ENCODE measurements at regions not wholly inside any gene's neighbourhood (a gene's known extent, or its start where the extent isn't known, plus 50 kb on each side); places are given as distances from the start of the nearest gene placed in this dataset.

DNA sequence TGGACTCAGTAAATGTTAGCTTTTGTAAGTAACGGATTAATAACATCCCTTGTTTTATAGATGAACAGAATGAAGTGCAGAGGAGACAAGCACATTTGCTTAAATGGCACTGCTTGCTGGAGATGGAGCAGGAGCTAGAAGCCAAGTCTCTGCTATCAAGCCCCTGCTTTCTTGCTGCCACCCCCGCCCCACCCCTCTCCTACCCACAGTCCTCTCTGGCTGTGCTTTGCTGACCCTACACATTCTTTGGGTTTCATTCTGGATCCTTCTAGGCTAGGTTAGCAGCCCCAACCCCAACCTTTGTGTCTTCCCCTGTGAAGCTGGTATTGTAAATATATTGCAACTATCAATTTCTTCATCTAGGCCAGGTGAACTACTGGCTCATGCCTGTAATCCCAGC lies 77.5 kb upstream of the CAPZB start:
- H3K36me3 ChIP-seq: no peaks in the 10 kb centered on the region
- intact Hi-C loops (cut with DNase I): no loop called here
- H3K27ac ChIP-seq: no peak overlapping the region
- H3K4me1 ChIP-seq: no peaks in the 10 kb centered on the region
- H3K9me3 ChIP-seq: no peaks in the 10 kb centered on the region
- H3K9ac ChIP-seq (ENCODE audit: low read depth in 2 of 2, low read length in 2 of 2): peak overlapping the region in 1 of 2 donors; percentile 34
- no peak overlapping the region for H3K4me3 ChIP-seq
- TF ChIP-seq, protein P1, sequence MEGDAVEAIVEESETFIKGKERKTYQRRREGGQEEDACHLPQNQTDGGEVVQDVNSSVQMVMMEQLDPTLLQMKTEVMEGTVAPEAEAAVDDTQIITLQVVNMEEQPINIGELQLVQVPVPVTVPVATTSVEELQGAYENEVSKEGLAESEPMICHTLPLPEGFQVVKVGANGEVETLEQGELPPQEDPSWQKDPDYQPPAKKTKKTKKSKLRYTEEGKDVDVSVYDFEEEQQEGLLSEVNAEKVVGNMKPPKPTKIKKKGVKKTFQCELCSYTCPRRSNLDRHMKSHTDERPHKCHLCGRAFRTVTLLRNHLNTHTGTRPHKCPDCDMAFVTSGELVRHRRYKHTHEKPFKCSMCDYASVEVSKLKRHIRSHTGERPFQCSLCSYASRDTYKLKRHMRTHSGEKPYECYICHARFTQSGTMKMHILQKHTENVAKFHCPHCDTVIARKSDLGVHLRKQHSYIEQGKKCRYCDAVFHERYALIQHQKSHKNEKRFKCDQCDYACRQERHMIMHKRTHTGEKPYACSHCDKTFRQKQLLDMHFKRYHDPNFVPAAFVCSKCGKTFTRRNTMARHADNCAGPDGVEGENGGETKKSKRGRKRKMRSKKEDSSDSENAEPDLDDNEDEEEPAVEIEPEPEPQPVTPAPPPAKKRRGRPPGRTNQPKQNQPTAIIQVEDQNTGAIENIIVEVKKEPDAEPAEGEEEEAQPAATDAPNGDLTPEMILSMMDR (IDR thresholded peaks at IDR 0.05): no peak
- DNase-seq: no peak
- no peaks in the 10 kb centered on the region for H3K27me3 ChIP-seq

DNA sequence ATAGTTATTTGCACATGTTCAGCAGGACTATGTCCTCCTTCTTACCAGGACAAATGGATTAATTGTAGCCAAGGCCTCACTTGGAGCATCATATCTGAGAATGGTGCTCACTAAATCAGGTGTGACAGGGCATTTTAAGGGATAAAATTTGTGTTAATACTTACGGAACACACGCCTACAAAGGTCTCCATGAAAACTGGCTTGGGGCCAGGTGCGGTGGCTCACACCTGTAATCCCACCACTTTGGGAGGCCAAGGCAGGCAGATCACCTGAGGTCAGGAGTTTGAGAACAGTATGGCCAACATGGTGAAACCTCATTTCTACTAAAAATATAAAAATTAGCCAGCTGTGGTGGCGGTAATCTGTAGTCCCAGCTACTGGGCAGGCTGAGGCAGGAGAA lies 75.1 kb upstream of the CAPZB start:
- no peak overlapping the region for H3K9ac ChIP-seq (ENCODE audit: low read depth in 2 of 2, low read length in 2 of 2)
- no peak overlapping the region for H3K4me3 ChIP-seq
- H3K27ac ChIP-seq: no peak overlapping the region
- no peaks in the 10 kb centered on the region for H3K36me3 ChIP-seq
- no peaks in the 10 kb centered on the region for H3K4me1 ChIP-seq
- TF ChIP-seq, protein P1 (IDR thresholded peaks at IDR 0.05): no peak
- H3K27me3 ChIP-seq: no peaks in the 10 kb centered on the region
- intact Hi-C loops (cut with DNase I): no loop called here
- H3K9me3 ChIP-seq: no peaks in the 10 kb centered on the region
- no peak for DNase-seq

DNA sequence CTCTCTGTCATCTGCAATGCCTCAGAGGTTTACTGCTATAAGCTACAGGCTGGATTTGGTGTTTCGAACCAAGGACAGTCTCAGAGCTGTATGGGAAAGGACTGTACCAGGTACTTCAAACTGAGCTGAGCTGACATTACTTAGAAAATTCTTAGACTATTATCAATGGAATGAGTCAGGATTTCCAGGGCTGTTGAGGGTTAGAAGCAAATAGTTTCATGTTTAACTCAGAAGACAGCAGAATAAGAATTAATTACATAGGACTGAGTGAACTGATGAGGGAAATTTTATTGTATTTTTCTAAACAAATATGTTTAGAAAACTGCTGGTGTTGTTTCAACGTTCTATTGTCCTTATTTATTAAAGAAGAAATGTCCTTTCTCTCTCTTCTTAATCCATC lies 74.3 kb upstream of the CAPZB start:
- TF ChIP-seq, protein P1 (IDR thresholded peaks at IDR 0.05): no peak
- DNase-seq: no peak
- H3K27ac ChIP-seq: no peak overlapping the region
- no peak overlapping the region for H3K9ac ChIP-seq (ENCODE audit: low read depth in 2 of 2, low read length in 2 of 2)
- no peaks in the 10 kb centered on the region for H3K27me3 ChIP-seq
- H3K4me1 ChIP-seq: no peaks in the 10 kb centered on the region
- no peaks in the 10 kb centered on the region for H3K9me3 ChIP-seq
- H3K36me3 ChIP-seq: no peaks in the 10 kb centered on the region
- intact Hi-C loops (cut with DNase I): no loop called here
- H3K4me3 ChIP-seq: no peak overlapping the region

DNA sequence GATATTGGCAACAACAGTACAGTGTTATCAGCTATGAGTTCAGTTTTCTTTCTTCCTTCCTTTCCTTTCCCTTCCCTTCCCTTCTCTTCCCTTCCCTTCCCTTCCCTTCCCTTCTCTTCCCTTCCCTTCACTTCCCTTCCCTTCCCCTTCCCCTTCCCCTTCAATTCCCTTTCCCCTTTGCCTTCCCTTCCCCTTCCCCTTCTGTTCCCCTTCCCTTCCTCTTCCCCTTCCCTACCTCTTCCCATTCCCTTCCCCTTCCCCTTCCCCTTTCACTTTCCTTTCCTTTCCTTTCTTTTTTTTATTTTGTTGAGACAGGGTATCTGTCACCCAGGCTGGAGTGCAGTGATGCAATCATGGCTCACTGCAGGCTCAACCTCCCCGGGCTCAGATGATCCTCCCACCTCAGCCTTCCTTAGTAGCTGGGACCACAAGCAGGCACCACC lies 72.3 kb upstream of the CAPZB start:
- TF ChIP-seq, protein P1 (IDR thresholded peaks at IDR 0.05): no peak

DNA sequence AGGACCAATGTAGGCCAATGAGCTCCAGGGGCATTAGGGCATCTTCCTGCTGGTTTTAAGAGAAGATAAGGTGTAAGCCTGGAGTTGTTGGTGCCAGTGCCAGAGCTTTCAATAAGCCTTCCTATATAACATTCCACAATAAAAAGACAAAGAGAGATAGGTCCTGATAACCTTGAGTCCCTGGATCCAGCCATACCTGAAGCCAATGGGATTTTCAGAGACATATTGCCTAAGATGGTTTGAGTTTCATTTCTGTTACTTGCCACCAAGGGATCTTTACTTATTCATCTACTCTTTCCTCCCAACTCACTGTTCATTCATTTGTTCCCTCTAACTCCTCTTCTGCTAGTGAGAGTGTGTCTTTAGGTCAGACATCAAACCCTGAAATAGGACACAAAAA lies 68.8 kb upstream of the CAPZB start:
- TF ChIP-seq, protein P1 (IDR thresholded peaks at IDR 0.05): no peak
- intact Hi-C loops (cut with DNase I): no loop called here
- H3K9me3 ChIP-seq: no peaks in the 10 kb centered on the region
- no peak for DNase-seq
- H3K27me3 ChIP-seq: no peaks in the 10 kb centered on the region
- no peaks in the 10 kb centered on the region for H3K4me1 ChIP-seq
- H3K9ac ChIP-seq (ENCODE audit: low read depth in 2 of 2, low read length in 2 of 2): no peak overlapping the region
- no peak overlapping the region for H3K27ac ChIP-seq
- no peaks in the 10 kb centered on the region for H3K36me3 ChIP-seq
- H3K4me3 ChIP-seq: no peak overlapping the region

More for the DNA sequence above, 72.3 kb upstream of the CAPZB start:
- Histone ChIP-seq H3K9ac (ENCODE audit: low read depth in 2 of 2, low read length in 2 of 2) (no peak overlapping the region), H3K4me3 (no peak overlapping the region), H3K9me3 (no peaks in the 10 kb centered on the region), H3K27me3 (no peaks in the 10 kb centered on the region), H3K27ac (no peak overlapping the region), H3K4me1 (no peaks in the 10 kb centered on the region), H3K36me3 (no peaks in the 10 kb centered on the region)
- intact Hi-C loops (cut with DNase I): no loop called here
- no peak for DNase-seq

All from colonic mucosa (tissue), 4 donors.